HEK293 (cell line): ENCODE measurements at regions not wholly inside any gene's neighbourhood (a gene's known extent, or its start where the extent isn't known, plus 50 kb on each side); places are given as distances from the start of the nearest gene placed in this dataset.

Experiments
- ZNF292 ChIP-seq: fragments of 450-650 bp; formaldehyde crosslinking; IDR thresholded peaks from 2 replicates; pipeline ENCODE4 v1.5.1; 2016; ENCODE audit warnings: low read depth, missing biosample characterization, missing genetic modification characterization, borderline replicate concordance
- ZNF302 ChIP-seq: fragments of 450-650 bp; formaldehyde crosslinking; IDR thresholded peaks from 2 replicates; pipeline ENCODE4 v1.5.1; 2016; ENCODE audit warnings: missing biosample characterization, missing genetic modification characterization, low read depth
- ZNF423 ChIP-seq: fragments of 450-650 bp; formaldehyde crosslinking; IDR thresholded peaks from 2 replicates; pipeline ENCODE4 v1.5.1; 2016; ENCODE audit warnings: missing biosample characterization, missing genetic modification characterization
- ZNF529 ChIP-seq: fragments of 450-650 bp; formaldehyde crosslinking; IDR thresholded peaks from 2 replicates; pipeline ENCODE4 v1.5.1; 2017; ENCODE audit warnings: missing genetic modification characterization, missing biosample characterization; ENCODE audit not compliant: insufficient replicate concordance
- ZNF677 ChIP-seq: fragments of 450-650 bp; IDR thresholded peaks from 2 replicates; pipeline ENCODE4 v1.5.0; 2018; ENCODE audit warnings: missing biosample characterization, mild to moderate bottlenecking, missing genetic modification characterization, moderate library complexity
- TF ChIP-seq, protein P1 (sequence below): fragments of 450-650 bp; formaldehyde crosslinking; IDR thresholded peaks from 2 replicates; pipeline ENCODE4 v1.5.1; 2016; ENCODE audit warnings: missing biosample characterization, missing genetic modification characterization
- TF ChIP-seq, protein P2 (sequence below): fragments of 450-650 bp; formaldehyde crosslinking; IDR thresholded peaks from 2 replicates; pipeline ENCODE4 v1.5.1; 2016; ENCODE audit warnings: missing biosample characterization, missing genetic modification characterization, low read depth
- TF ChIP-seq, protein P3 (sequence below): fragments of 450-650 bp; formaldehyde crosslinking; IDR thresholded peaks from 2 replicates; pipeline ENCODE4 v1.5.1; 2016; ENCODE audit warnings: missing biosample characterization, missing genetic modification characterization
- TF ChIP-seq, protein P4 (sequence below): fragments of 450-650 bp; formaldehyde crosslinking; IDR thresholded peaks from 2 replicates; pipeline ENCODE4 v1.5.1; 2016; ENCODE audit warnings: missing biosample characterization, missing genetic modification characterization, borderline replicate concordance
- TF ChIP-seq, protein P5 (sequence below): fragments of 450-650 bp; formaldehyde crosslinking; IDR thresholded peaks from 2 replicates; pipeline ENCODE4 v1.5.1; 2016; ENCODE audit warnings: missing biosample characterization, missing genetic modification characterization

DNA sequence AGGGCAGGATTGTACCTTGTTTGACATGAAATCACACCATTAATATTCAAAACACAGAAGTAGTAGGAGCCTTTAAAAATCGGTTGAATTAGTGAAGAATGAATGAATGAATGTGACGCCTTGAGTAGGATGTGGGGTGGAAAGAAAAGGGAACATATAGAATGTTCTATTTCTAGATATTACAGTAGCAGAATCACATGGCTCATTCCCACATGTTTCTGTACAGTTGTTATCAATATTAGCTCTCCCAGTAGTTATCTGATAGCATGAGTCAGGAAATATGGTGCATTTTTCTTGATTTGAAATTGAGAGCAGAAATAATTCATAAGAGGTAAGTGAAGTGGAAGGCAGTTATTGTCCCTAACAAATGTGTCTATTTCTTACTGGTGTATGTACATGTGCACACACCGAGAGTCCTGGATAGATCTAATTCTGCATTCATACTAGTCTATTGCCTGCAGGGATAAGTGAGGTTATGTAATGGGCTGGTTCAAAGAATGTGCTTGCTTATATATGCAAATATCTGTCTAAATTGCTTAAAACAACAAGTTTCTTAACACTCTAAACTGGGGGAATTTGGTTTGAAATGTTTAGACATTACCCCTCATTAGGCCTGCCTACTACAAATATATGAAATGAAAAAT is 245.4 kb downstream of the EFCAB11 start (continued):
- TF ChIP-seq, protein P1, sequence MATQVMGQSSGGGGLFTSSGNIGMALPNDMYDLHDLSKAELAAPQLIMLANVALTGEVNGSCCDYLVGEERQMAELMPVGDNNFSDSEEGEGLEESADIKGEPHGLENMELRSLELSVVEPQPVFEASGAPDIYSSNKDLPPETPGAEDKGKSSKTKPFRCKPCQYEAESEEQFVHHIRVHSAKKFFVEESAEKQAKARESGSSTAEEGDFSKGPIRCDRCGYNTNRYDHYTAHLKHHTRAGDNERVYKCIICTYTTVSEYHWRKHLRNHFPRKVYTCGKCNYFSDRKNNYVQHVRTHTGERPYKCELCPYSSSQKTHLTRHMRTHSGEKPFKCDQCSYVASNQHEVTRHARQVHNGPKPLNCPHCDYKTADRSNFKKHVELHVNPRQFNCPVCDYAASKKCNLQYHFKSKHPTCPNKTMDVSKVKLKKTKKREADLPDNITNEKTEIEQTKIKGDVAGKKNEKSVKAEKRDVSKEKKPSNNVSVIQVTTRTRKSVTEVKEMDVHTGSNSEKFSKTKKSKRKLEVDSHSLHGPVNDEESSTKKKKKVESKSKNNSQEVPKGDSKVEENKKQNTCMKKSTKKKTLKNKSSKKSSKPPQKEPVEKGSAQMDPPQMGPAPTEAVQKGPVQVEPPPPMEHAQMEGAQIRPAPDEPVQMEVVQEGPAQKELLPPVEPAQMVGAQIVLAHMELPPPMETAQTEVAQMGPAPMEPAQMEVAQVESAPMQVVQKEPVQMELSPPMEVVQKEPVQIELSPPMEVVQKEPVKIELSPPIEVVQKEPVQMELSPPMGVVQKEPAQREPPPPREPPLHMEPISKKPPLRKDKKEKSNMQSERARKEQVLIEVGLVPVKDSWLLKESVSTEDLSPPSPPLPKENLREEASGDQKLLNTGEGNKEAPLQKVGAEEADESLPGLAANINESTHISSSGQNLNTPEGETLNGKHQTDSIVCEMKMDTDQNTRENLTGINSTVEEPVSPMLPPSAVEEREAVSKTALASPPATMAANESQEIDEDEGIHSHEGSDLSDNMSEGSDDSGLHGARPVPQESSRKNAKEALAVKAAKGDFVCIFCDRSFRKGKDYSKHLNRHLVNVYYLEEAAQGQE (tag by site-specific recombination), result no peak
- TF ChIP-seq, protein P2, sequence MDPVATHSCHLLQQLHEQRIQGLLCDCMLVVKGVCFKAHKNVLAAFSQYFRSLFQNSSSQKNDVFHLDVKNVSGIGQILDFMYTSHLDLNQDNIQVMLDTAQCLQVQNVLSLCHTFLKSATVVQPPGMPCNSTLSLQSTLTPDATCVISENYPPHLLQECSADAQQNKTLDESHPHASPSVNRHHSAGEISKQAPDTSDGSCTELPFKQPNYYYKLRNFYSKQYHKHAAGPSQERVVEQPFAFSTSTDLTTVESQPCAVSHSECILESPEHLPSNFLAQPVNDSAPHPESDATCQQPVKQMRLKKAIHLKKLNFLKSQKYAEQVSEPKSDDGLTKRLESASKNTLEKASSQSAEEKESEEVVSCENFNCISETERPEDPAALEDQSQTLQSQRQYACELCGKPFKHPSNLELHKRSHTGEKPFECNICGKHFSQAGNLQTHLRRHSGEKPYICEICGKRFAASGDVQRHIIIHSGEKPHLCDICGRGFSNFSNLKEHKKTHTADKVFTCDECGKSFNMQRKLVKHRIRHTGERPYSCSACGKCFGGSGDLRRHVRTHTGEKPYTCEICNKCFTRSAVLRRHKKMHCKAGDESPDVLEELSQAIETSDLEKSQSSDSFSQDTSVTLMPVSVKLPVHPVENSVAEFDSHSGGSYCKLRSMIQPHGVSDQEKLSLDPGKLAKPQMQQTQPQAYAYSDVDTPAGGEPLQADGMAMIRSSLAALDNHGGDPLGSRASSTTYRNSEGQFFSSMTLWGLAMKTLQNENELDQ (tag by site-specific recombination), result no peak
- TF ChIP-seq ZNF423 (tag by site-specific recombination) (no peak), ZNF292 (tag by site-specific recombination) (no peak), ZNF677 (tag by site-specific recombination) (no peak), ZNF302 (tag by site-specific recombination) (no peak), ZNF529 (tag by site-specific recombination) (no peak)
- TF ChIP-seq, protein P3, sequence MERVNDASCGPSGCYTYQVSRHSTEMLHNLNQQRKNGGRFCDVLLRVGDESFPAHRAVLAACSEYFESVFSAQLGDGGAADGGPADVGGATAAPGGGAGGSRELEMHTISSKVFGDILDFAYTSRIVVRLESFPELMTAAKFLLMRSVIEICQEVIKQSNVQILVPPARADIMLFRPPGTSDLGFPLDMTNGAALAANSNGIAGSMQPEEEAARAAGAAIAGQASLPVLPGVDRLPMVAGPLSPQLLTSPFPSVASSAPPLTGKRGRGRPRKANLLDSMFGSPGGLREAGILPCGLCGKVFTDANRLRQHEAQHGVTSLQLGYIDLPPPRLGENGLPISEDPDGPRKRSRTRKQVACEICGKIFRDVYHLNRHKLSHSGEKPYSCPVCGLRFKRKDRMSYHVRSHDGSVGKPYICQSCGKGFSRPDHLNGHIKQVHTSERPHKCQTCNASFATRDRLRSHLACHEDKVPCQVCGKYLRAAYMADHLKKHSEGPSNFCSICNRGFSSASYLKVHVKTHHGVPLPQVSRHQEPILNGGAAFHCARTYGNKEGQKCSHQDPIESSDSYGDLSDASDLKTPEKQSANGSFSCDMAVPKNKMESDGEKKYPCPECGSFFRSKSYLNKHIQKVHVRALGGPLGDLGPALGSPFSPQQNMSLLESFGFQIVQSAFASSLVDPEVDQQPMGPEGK (tag by site-specific recombination), result no peak
- TF ChIP-seq, protein P4, sequence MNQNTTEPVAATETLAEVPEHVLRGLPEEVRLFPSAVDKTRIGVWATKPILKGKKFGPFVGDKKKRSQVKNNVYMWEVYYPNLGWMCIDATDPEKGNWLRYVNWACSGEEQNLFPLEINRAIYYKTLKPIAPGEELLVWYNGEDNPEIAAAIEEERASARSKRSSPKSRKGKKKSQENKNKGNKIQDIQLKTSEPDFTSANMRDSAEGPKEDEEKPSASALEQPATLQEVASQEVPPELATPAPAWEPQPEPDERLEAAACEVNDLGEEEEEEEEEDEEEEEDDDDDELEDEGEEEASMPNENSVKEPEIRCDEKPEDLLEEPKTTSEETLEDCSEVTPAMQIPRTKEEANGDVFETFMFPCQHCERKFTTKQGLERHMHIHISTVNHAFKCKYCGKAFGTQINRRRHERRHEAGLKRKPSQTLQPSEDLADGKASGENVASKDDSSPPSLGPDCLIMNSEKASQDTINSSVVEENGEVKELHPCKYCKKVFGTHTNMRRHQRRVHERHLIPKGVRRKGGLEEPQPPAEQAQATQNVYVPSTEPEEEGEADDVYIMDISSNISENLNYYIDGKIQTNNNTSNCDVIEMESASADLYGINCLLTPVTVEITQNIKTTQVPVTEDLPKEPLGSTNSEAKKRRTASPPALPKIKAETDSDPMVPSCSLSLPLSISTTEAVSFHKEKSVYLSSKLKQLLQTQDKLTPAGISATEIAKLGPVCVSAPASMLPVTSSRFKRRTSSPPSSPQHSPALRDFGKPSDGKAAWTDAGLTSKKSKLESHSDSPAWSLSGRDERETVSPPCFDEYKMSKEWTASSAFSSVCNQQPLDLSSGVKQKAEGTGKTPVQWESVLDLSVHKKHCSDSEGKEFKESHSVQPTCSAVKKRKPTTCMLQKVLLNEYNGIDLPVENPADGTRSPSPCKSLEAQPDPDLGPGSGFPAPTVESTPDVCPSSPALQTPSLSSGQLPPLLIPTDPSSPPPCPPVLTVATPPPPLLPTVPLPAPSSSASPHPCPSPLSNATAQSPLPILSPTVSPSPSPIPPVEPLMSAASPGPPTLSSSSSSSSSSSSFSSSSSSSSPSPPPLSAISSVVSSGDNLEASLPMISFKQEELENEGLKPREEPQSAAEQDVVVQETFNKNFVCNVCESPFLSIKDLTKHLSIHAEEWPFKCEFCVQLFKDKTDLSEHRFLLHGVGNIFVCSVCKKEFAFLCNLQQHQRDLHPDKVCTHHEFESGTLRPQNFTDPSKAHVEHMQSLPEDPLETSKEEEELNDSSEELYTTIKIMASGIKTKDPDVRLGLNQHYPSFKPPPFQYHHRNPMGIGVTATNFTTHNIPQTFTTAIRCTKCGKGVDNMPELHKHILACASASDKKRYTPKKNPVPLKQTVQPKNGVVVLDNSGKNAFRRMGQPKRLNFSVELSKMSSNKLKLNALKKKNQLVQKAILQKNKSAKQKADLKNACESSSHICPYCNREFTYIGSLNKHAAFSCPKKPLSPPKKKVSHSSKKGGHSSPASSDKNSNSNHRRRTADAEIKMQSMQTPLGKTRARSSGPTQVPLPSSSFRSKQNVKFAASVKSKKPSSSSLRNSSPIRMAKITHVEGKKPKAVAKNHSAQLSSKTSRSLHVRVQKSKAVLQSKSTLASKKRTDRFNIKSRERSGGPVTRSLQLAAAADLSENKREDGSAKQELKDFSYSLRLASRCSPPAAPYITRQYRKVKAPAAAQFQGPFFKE (tag by site-specific recombination), result no peak
- TF ChIP-seq, protein P5, sequence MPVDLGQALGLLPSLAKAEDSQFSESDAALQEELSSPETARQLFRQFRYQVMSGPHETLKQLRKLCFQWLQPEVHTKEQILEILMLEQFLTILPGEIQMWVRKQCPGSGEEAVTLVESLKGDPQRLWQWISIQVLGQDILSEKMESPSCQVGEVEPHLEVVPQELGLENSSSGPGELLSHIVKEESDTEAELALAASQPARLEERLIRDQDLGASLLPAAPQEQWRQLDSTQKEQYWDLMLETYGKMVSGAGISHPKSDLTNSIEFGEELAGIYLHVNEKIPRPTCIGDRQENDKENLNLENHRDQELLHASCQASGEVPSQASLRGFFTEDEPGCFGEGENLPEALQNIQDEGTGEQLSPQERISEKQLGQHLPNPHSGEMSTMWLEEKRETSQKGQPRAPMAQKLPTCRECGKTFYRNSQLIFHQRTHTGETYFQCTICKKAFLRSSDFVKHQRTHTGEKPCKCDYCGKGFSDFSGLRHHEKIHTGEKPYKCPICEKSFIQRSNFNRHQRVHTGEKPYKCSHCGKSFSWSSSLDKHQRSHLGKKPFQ (tag by site-specific recombination), result no peak
